H4 (cell line): ENCODE measurements at regions not wholly inside any gene's neighbourhood (a gene's known extent, or its start where the extent isn't known, plus 50 kb on each side); places are given as distances from the start of the nearest gene placed in this dataset.
"Not testable (repeated sequence)": the region's sequence is repeated elsewhere in the genome, so short reads cannot be mapped to it uniquely, and the experiment has no call there.

Experiments used
- DNase-seq: peaks from one replicate; pipeline ENCODE4 v3.0.0-alpha.2; 2015; ENCODE audit warnings: low spot score

DNA sequence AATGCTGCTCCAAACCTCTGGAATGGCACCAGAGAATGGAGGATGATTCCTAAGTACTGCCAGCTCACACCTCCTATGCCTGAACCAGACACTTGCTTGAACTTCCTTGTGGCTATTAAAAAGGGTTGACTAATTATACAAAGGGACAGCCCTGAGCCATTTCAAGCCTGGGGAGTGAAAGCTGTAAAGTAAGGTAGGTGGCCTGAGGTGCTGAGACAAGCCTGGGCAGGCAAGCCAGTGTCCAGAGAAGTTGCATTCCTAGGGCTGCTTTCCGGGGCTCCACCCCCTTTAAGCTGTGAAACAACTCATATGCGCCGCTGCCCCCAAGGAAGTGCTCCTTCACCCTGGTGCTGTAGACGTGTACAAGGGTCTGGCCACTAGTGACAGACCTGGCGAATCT, 79.9 kb upstream of the SLC1A3 start:
- DNase-seq = no peak

DNA sequence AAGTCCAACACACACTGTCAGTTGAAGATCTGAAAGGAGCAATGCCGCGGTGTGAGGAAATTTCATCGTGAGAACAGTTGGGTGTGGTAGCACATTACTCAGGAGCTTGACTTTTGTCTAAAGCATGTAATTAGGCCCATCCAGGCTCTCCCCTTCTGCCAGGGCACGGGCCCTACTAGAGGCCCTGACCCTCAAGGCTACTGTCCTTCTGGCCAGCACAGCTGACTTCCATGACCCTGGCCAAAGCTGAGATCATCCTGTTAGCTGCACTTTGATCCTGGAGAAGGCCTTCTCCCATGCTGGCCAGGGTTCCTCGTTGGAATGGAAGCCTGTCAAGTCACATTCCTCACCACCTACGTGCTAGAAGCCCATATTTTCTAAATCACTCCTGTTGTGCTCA, 77.8 kb upstream of the SLC1A3 start:
- DNase-seq = no peak

DNA sequence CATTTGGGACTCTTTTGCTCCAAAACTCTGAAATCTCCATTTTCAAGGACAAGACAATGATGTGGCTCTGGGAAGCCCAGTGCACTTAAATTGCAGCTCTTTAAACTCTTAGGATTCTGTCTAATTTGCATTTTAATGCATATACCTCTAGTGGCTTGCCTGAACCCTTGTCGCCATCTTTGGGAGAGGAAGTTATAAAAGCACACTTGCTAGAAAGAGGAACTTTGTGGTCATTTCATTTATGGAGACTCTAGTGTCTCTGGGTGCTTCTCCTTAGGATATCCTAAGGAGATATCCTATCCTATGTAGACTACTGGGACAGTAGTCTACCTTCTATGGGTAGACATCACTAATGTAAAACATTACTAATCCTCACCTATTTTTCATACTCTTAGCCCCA, 77.3 kb upstream of the SLC1A3 start:
- DNase-seq = no peak

DNA sequence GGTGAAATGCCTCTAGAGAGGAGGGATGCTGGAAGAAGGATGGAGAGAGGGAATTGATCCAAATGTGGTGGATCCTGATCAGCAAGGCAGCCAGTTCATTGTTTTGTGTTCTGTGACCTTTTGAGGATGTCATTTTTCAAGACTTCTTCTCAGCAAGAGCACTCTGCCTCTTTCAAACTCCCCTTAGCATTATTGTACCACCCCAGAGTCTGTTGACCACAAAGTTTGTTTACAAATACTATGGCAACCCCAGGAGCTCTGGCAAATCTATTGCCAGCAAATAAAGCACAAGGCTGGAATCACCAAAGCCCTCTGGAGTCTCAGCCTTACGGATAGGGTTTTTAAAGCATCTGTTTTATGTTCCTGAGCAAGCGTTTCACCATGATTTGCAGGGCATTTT, 76.2 kb upstream of the SLC1A3 start:
- no peak for DNase-seq

DNA sequence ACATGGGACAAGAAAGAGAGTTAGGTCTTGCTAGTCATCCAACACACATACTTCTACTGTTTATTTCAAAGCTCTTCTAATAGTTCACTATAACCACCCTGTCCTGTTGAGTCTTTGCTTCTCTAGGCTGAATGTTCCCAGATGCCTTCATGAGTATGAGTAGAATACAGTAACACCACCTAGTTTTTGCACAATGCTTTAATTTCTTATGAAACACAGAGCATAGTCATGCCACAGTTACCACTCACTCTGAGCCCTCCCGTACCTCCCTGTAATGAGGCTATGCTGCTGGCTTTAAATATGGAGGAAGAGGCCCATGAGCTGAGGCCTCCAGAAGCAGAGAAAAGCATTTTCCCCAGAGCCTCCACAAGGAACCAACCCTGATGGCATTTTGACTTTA, 75.0 kb upstream of the SLC1A3 start:
- no peak for DNase-seq

DNA sequence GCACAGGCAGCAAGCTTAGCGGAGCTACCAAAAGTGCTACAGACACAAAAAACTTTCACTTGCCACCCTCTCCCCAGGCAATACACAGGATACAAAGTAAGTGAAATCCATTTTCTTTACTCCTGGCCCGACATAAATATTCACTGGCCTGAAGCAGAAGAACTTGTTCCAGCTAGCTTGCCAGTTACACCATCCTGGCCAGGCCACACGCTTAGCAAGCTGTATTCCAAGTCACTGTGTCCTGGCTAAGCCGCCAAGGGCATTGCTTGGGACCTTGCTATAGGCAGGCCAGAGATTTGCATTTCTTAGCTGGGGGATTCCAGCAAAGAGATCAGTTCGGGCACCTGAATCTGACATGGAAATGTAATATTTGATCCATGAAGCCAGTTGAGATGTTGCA, 71.0 kb upstream of the SLC1A3 start:
- DNase-seq = no peak

DNA sequence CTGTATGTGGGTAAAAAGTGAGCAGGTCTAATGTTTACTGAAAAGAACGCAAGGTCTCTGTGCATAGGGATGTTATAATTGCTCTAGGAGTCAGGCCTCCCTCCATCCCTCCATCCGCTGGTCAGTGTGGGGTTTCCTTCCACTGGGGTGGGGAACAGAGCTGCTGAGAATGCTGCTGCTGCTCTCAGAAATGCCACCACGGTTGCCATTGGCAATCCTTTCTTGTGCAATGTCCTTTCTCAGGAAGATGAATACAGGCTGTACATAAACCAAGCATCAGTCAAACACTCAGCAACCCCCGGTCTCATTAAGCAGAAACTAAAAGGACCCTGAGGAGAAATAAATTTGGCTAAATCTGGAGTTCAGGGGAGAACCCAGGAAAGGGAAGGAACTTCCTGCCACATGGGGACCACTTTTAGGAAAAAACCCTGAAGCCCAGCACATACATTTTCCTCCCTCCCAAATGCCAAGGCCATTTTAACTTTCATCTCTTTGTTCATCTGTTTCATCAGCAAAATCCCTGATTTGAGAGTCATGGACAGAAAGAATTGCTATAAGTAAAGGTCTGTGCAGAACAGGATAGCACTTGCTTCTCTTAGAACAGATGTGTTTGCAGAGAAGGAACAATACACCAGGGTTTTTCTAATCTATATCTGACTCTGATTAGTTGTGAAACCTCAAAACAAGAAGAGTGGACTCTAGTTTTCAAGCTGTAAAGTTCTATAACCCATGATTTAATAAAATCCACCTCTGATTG, 70.4 kb upstream of the SLC1A3 start:
- no peak for DNase-seq

DNA sequence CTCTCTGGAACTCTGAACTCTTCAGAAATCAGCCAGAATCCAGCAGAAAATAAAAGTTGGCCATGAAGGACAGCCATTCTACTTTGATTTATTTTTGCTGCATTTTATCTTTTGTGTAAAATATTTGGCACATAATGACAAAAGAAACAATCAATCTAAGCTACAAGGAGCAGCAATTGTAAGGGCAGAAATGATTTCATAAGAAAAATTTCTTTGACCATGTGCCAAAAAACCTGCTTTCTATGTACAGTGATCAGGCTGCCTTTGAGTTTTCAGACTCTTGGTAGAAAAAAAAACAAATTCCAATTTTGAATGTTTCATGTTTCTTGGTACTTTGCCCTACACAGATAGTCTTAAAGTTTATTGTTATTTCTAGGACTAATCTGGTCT, 69.8 kb upstream of the SLC1A3 start:
- DNase-seq = no peak

DNA sequence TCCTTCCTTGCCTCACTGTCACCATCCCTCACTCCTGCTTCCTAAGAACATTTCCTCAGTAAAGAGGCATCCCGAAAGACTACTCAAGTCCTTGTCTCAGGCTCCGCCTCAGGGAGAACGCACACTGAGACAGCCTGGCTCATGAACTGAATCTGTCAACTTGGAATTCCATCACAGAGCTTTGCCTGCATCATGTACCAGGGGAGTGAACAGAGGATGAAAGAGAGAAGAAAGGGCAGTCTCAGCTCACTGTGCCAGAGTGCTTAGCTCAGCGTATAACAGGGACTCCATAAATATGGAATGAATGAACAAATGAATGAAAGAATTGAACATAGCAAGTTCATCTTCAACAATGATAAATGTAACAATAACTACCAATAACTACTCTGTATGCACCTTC, 68.7 kb upstream of the SLC1A3 start:
- DNase-seq = no peak

DNA sequence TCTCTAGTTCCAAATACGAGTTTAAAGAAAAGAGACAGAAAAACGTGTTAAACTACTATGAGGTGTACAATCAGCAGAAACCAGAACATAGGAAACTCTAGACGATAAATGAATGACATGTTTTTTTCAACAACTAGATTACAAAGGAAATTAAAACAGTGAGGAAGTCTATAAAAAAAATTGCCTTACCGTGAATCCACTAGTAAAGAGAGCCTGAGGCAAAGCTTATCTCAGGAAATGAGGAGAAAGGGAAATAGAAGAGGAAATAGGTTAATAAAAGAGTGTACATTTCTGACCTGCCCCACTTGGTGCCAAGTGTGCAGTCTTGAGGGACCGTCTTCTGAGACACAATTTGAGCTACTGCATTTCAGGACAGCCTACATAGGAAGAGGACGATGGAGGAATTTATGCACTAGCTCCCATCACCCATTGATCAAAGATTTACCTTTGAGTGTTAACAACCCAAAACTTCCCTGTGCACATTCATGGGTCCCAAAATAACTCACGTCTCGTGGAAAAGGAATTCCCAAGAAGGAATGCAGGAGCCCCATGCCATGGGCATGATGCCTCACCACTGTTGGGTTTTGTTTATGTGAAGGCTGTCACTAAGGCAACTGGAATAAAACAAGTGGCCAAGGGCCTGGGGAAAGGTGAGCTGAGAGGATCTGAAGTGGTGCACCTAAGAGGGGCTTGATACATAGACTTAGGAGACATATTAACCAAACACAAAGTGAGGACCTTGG, 53.6 kb upstream of the SLC1A3 start:
- DNase-seq = peak; percentile 58

DNA sequence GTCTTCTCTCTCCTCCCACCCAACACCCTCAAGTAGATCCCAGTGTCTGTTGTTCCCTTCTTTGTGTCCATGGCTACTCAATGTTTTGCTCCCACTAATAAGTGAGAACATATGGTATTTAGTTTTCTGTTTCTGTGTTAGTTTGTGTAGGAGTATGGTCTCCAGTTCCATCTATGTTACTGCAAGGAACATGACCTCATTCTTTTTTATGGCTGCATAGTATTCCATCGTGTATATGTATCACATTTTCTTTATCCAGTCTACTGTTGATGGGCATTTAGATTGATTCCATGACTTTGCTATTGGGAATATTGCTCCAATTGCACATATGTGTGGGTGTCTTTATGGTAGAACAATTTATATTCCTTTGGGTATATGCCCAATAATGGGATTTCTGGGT, 51.4 kb upstream of the SLC1A3 start:
- DNase-seq = not testable (repeated sequence)
